Heart right ventricle (tissue), 16 donors: ENCODE measurements at regions not wholly inside any gene's neighbourhood (a gene's known extent, or its start where the extent isn't known, plus 50 kb on each side); places are given as distances from the start of the nearest gene placed in this dataset.

Experiments
- ATAC-seq, 8 donors: fragments of 200-7000 bp; cut with Tn5 transposase; one replicate each; pipeline ENCODE4 v1.9.1; 2020; ENCODE audit warnings: mild to moderate bottlenecking in 8 of 8, moderate library complexity in 8 of 8, moderate number of reproducible peaks in 1 of 8
- DNase-seq, 2 donors: peaks; one replicate each; pipeline ENCODE4 v3.0.0-alpha.2; 2020
- H3K27ac ChIP-seq, 10 donors: fragments of 200-600 bp; sonication (generic) in 2 of 10; one replicate each; pipeline versions ENCODE4 v1.5.0 to v1.8.0; 2020 to 2022; ENCODE audit warnings: mild to moderate bottlenecking in 3 of 10
- H3K27me3 ChIP-seq, 7 donors: fragments of 200-600 bp; one replicate each; pipeline ENCODE4 v1.8.0; 2021 to 2022; ENCODE audit warnings: mild to moderate bottlenecking in 2 of 7
- H3K36me3 ChIP-seq, 9 donors: fragments of 200-600 bp; sonication (generic) in 1 of 9; one replicate each; pipeline versions ENCODE4 v1.5.0 to v1.8.0; 2020 to 2022; ENCODE audit warnings: mild to moderate bottlenecking in 2 of 9
- H3K4me1 ChIP-seq, 9 donors: fragments of 200-600 bp; sonication (generic) in 1 of 9; one replicate each; pipeline versions ENCODE4 v1.5.0 to v1.8.0; 2020 to 2022; ENCODE audit warnings: mild to moderate bottlenecking in 4 of 9
- H3K4me3 ChIP-seq, 10 donors: fragments of 200-600 bp; sonication (generic) in 2 of 10; one replicate each; pipeline versions ENCODE4 v1.5.0 to v1.8.0; 2020 to 2022; ENCODE audit warnings: mild to moderate bottlenecking in 7 of 10, moderate library complexity in 2 of 10
- H3K9me3 ChIP-seq, 11 donors: fragments of 200-600 bp in 10 of 11; sonication (generic) in 2 of 11; one replicate each; pipeline versions ENCODE4 v1.5.0 to v1.8.0; 2013 to 2022; ENCODE audit warnings: mild to moderate bottlenecking in 2 of 11, control low read depth in 1 of 11, moderate library complexity in 1 of 11
- CTCF ChIP-seq, 9 donors: fragments of 200-600 bp; sonication (generic) in 2 of 9; IDR thresholded peaks; one replicate each; pipeline versions ENCODE4 v1.5.0 to v1.8.0; 2021 to 2022; ENCODE audit warnings: antibody characterized with exemption in 9 of 9, mild to moderate bottlenecking in 5 of 9, moderate library complexity in 1 of 9
- WGBS, 2 donors: extraction: QIAGEN DNeasy Blood & Tissue Kit; methylation state at CpG; one replicate each; pipeline ENCODE4 v1.1.7; 2013; ENCODE audit warnings: inconsistent platforms in 1 of 2; 5-methylcytosine and 5-hydroxymethylcytosine counted together
- intact Hi-C, 10 donors: fragments of 100-400 bp; cut with DNase I; formaldehyde crosslinking; loops; one replicate each; pipeline versions ENCODE4 v1.11.1 to v1.14.2; 2022
- donor health status: Arrhythmogenic right ventricular cardiomyopathy.
- donor health status: ischemic (EF 13 %, LVEDD 7.1; RV severe dilation, severe dysfunction).
- donor health status: healthy with polysubstance abuse.
- donor health status: DM: no; HTN: yes; CAD: no.
- donor health status: DM: no; HTN: no; CAD: no.
- donor health status: ischemic (EF 25% LVEDD 6.9; RV normal size, moderate dysfunction).
- donor health status: ischemic (EF 25% LVEDD 5.7; RV mildly dilated, moderate dysfunction).
- donor health status: healthy.
- donor health status: DM: yes; HTN: yes; CAD: no.
- donor health status: Ischemic cardiomyopathy.
- donor health status: ischemic (EF 35%, LVEDD 5.7; RV mildly dilated, moderate dysfunction).
- donor health status: nonischemic (EF 11% LVEDD 7.7; RV severe dilation, severe dysfunction).
- donor health status: DM: yes; HTN: yes; CAD: no.
- donor health status: PGD.
- donor health status: ischemic (EF 29% LVEDD 5.4; RV normal size, mild dysfunction).
- donor health status: nonischemic (EF 23%, LVEDD 6.1; RV moderate dilation, normal function).

GRCh38 chr3:86661817-86662216 lies 329.1 kb downstream of the VGLL3 start:
- DNase-seq (no peak), ATAC-seq (no peak)
- Histone ChIP-seq H3K4me1 (no peaks in the 10 kb centered on the region), H3K27ac (no peak overlapping the region), H3K36me3 (no peaks in the 10 kb centered on the region), H3K9me3 (no peaks in the 10 kb centered on the region), H3K27me3 (no peaks in the 10 kb centered on the region), H3K4me3 (no peak overlapping the region)
- no peak for TF ChIP-seq CTCF (IDR thresholded peaks at IDR 0.05)
- WGBS, 2 donors, result 68 to 72% methylated on average over 2 of the region's 2 CpGs
- intact Hi-C loops, result no loop called here

GRCh38 chr3:86658876-86659275 lies 332.1 kb downstream of the VGLL3 start:
- no peak for DNase-seq
- no peak for ATAC-seq
- H3K9me3 ChIP-seq, result no peaks in the 10 kb centered on the region
- WGBS, 2 donors, result 28 to 38% methylated on average over 1 of the region's 1 CpG
- intact Hi-C loops, result no loop called here
- TF ChIP-seq CTCF (IDR thresholded peaks at IDR 0.05), result no peak
- no peak overlapping the region for H3K4me3 ChIP-seq
- no peak overlapping the region for H3K27ac ChIP-seq
- no peaks in the 10 kb centered on the region for H3K27me3 ChIP-seq
- H3K36me3 ChIP-seq, result no peaks in the 10 kb centered on the region
- H3K4me1 ChIP-seq, result no peaks in the 10 kb centered on the region

- intact Hi-C loops, result no loop called here
- WGBS, 2 donors, result 75 to 76% methylated on average over 6 of the region's 6 CpGs
- TF ChIP-seq CTCF (IDR thresholded peaks at IDR 0.05), result no peak
- no peak for DNase-seq
- H3K9me3 ChIP-seq, result no peaks in the 10 kb centered on the region
- H3K36me3 ChIP-seq, result no peaks in the 10 kb centered on the region
- no peak for ATAC-seq
- no peaks in the 10 kb centered on the region for H3K27me3 ChIP-seq
- no peak overlapping the region for H3K27ac ChIP-seq
- H3K4me3 ChIP-seq, result no peak overlapping the region
- H3K4me1 ChIP-seq, result no peaks in the 10 kb centered on the region
These were observed 336.0 kb downstream of the VGLL3 start for GRCh38 chr3:86654806-86655460.

- H3K27me3 ChIP-seq, result no peaks in the 10 kb centered on the region
- TF ChIP-seq CTCF (IDR thresholded peaks at IDR 0.05), result no peak
- intact Hi-C loops, result no loop called here
- no peaks in the 10 kb centered on the region for H3K9me3 ChIP-seq
- DNase-seq (no peak), ATAC-seq (no peak)
- no peaks in the 10 kb centered on the region for H3K36me3 ChIP-seq
- 41 to 45% methylated on average over 6 of the region's 6 CpGs for WGBS, 2 donors
- no peaks in the 10 kb centered on the region for H3K4me1 ChIP-seq
- H3K27ac ChIP-seq, result no peak overlapping the region
- H3K4me3 ChIP-seq, result no peak overlapping the region
These were observed 337.2 kb downstream of the VGLL3 start for GRCh38 chr3:86653661-86654205.
